ENCODE measurements at regions not wholly inside any gene's neighbourhood (a gene's known extent, or its start where the extent isn't known, plus 50 kb on each side); places are given as distances from the start of the nearest gene placed in this dataset.

- TF ChIP-seq POLR2A (IDR thresholded peaks at IDR 0.05; ENCODE audit: low read depth, low read length) (no peak), CTCF (conservative IDR thresholded peaks at IDR 0.05; ENCODE audit: low read depth, low read length) (no peak), FOS (IDR thresholded peaks at IDR 0.05; ENCODE audit: low read depth, low read length) (no peak), SMC3 (IDR thresholded peaks at IDR 0.05; ENCODE audit: low read depth, low read length) (no peak), RAD21 (IDR thresholded peaks at IDR 0.05; ENCODE audit: low read length) (no peak), ELK1 (IDR thresholded peaks at IDR 0.05; ENCODE audit: borderline replicate concordance, low read depth, low read length) (no peak), MXI1 (IDR thresholded peaks at IDR 0.05; ENCODE audit: borderline replicate concordance, low read depth, low read length) (no peak), CEBPB (IDR thresholded peaks at IDR 0.05; ENCODE audit: low read depth, low read length) (no peak), USF2 (IDR thresholded peaks at IDR 0.05; ENCODE audit: low read depth, low read length) (no peak)
These were observed 157.7 kb downstream of the ID4 start for GRCh38 chr6:19994909-19995308.
